ENCODE measurements at regions not wholly inside any gene's neighbourhood (a gene's known extent, or its start where the extent isn't known, plus 50 kb on each side); places are given as distances from the start of the nearest gene placed in this dataset.

GRCh38 chr2:39487398-39488250 is 50.5 kb upstream of the MAP4K3 start:
- DNase-seq (ENCODE audit: low read depth) = no peak
- no peak overlapping the region for H3K4me3 ChIP-seq (ENCODE audit: low read depth, low read length)
- TF ChIP-seq CTCF (IDR thresholded peaks at IDR 0.05; ENCODE audit: insufficient read depth, low read length) = no peak

GRCh38 chr2:39488450-39488849 is 51.4 kb upstream of the MAP4K3 start:
- DNase-seq (ENCODE audit: low read depth) = peak; percentile 84

GRCh38 chr2:39490586-39490985 is 53.5 kb upstream of the MAP4K3 start:
- no peak for TF ChIP-seq CTCF (IDR thresholded peaks at IDR 0.05; ENCODE audit: insufficient read depth, low read length)
- no peak overlapping the region for H3K4me3 ChIP-seq (ENCODE audit: low read depth, low read length)
- no peak for DNase-seq (ENCODE audit: low read depth)

More at GRCh38 chr2:39488450-39488849, 51.4 kb upstream of the MAP4K3 start:
- no peak overlapping the region for H3K4me3 ChIP-seq (ENCODE audit: low read depth, low read length)
- no peak for TF ChIP-seq CTCF (IDR thresholded peaks at IDR 0.05; ENCODE audit: insufficient read depth, low read length)

GRCh38 chr2:39491653-39492052 is 54.6 kb upstream of the MAP4K3 start:
- DNase-seq (ENCODE audit: low read depth) = no peak
- no peak for TF ChIP-seq CTCF (IDR thresholded peaks at IDR 0.05; ENCODE audit: insufficient read depth, low read length)
- no peak overlapping the region for H3K4me3 ChIP-seq (ENCODE audit: low read depth, low read length)

GRCh38 chr2:39492095-39492590 is 55.1 kb upstream of the MAP4K3 start:
- no peak overlapping the region for H3K4me3 ChIP-seq (ENCODE audit: low read depth, low read length)
- no peak for TF ChIP-seq CTCF (IDR thresholded peaks at IDR 0.05; ENCODE audit: insufficient read depth, low read length)
- peak; percentile 98 for DNase-seq (ENCODE audit: low read depth)

GRCh38 chr2:39492716-39493115 is 55.6 kb upstream of the MAP4K3 start:
- no peak overlapping the region for H3K4me3 ChIP-seq (ENCODE audit: low read depth, low read length)
- TF ChIP-seq CTCF (IDR thresholded peaks at IDR 0.05; ENCODE audit: insufficient read depth, low read length) = no peak
- DNase-seq (ENCODE audit: low read depth) = peak; percentile 22

Data from fibroblast of the aortic adventitia (primary cell).